Skin of body (tissue), 1 donor: ENCODE measurements at regions not wholly inside any gene's neighbourhood (a gene's known extent, or its start where the extent isn't known, plus 50 kb on each side); places are given as distances from the start of the nearest gene placed in this dataset.

ENCODE experiments used
- DNase-seq: peaks from one replicate; lab custom pipeline; 2025; lab: John Stamatoyannopoulos, UW

- DNase-seq: no peak
Observed at GRCh38 chr4:176569301-176569700, 223.4 kb downstream of the VEGFC start.

- DNase-seq: no peak
Observed at GRCh38 chr4:176571206-176571605, 221.5 kb downstream of the VEGFC start.

- DNase-seq: peak; percentile 76
Observed at GRCh38 chr4:176575141-176575730, 217.5 kb downstream of the VEGFC start.

GRCh38 chr4:176579226-176579625 lies 213.5 kb downstream of the VEGFC start:
- no peak for DNase-seq

- DNase-seq: no peak
Observed at GRCh38 chr4:176583278-176583677, 209.4 kb downstream of the VEGFC start.

- DNase-seq: no peak
Observed at GRCh38 chr4:176584031-176584606, 208.6 kb downstream of the VEGFC start.

GRCh38 chr4:176587920-176588319 lies 204.8 kb downstream of the VEGFC start:
- DNase-seq: peak; percentile 17

GRCh38 chr4:176588436-176588835 lies 204.3 kb downstream of the VEGFC start:
- no peak for DNase-seq

- no peak for DNase-seq
Observed at GRCh38 chr4:176592976-176593670, 199.6 kb downstream of the VEGFC start.

- no peak for DNase-seq
Observed at GRCh38 chr4:176593943-176594342, 198.8 kb downstream of the VEGFC start.

GRCh38 chr4:176595257-176595656 lies 197.5 kb downstream of the VEGFC start:
- no peak for DNase-seq

GRCh38 chr4:176601124-176601523 lies 191.6 kb downstream of the VEGFC start:
- DNase-seq: no peak

- no peak for DNase-seq
Observed at GRCh38 chr4:176607807-176608206, 184.9 kb downstream of the VEGFC start.

GRCh38 chr4:176608346-176608745 lies 184.4 kb downstream of the VEGFC start:
- DNase-seq: no peak

- no peak for DNase-seq
Observed at GRCh38 chr4:176610594-176610993, 182.1 kb downstream of the VEGFC start.

- no peak for DNase-seq
Observed at GRCh38 chr4:176611381-176611780, 181.3 kb downstream of the VEGFC start.

GRCh38 chr4:176611951-176612350 lies 180.8 kb downstream of the VEGFC start:
- DNase-seq: no peak

GRCh38 chr4:176614793-176615192 lies 177.9 kb downstream of the VEGFC start:
- no peak for DNase-seq

GRCh38 chr4:176616151-176616550 lies 176.6 kb downstream of the VEGFC start:
- DNase-seq: no peak

GRCh38 chr4:176618138-176618537 lies 174.6 kb downstream of the VEGFC start:
- DNase-seq: no peak

- no peak for DNase-seq
Observed at GRCh38 chr4:176619430-176619829, 173.3 kb downstream of the VEGFC start.

- no peak for DNase-seq
Observed at GRCh38 chr4:176622251-176622948, 170.3 kb downstream of the VEGFC start.
